HG02763 (cell line): ENCODE measurements at regions not wholly inside any gene's neighbourhood (a gene's known extent, or its start where the extent isn't known, plus 50 kb on each side); places are given as distances from the start of the nearest gene placed in this dataset.

Experiments
- ATAC-seq: cut with Tn5 transposase; IDR thresholded peaks from one replicate; pipeline ENCODE4 v1.9.1; 2021; ENCODE audit warnings: mild to moderate bottlenecking, moderate library complexity; ENCODE audit not compliant: unreplicated experiment

DNA sequence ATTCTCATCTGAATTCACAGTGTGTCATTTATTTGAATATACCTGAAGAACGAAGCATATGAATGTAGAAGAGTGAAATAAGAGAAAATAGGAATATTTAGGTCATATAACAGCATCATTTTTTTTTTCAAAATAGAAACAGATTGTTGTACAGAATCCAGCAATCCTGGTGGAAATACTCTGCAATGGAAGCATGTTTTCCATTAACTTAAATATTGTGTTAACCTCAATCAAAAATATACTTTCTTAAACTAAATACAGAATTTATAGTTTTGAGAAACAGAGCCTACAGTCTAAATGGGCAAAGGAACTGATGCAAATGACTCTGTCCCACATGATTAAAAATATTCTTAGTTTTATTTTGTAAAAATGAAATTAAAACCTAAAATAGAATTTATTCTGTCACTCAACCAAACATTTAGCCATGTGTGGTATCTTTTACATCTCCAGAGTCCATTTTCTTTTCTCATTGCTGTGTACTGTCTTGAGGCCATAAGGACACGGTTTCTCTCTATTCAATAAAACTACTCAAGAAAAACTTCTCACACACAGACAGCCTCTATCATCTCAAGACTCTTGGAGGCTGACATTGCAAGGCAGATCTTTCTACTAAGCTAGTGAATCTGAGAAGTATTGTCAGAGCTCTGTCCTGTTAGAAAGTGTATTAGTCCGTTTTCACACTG is 322.6 kb downstream of the LTN1 start:
- ATAC-seq, result no peak

- ATAC-seq, result no peak
These were observed 323.4 kb downstream of the LTN1 start for GRCh38 chr21:28669321-28669720.

DNA sequence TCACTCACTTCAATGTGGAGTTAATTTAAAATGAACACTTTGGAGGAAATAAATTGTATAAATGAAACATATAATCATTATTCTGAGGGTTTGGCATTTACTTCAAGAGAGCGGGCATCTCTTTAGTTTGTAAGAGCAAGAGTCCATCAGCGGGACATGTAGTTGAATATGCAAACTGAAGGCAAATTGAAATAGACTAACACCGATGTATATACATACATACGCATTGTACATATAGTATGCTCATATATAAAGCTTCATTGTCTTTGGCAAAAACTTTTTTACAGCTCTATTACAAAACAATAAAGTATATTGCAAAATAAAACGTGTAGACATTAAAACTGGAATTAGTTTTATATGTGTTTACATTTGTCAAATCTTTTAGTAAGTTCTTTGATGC is 328.9 kb downstream of the LTN1 start:
- no peak for ATAC-seq

GRCh38 chr21:28663111-28663693 is 329.5 kb downstream of the LTN1 start:
- ATAC-seq, result no peak

DNA sequence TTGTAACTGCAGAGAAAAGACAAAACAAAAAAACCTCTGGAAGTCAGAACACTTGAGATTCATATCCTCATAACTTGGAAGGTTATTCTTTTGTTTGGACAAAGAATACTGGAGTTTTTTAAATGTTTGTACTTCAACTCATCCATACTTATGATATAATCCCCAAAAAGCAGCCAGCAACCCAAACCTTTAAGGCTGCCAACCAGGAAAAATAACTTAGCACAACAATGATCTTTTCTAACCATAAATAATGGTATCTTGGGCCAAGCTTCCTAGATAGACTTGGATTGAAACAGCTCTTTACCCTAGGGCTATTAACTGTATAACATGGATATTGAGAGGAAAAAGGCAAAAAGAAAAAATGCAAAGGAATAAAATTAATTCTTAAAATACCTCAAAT is 335.1 kb downstream of the LTN1 start:
- no peak for ATAC-seq

- ATAC-seq, result no peak
These were observed 337.2 kb downstream of the LTN1 start for GRCh38 chr21:28655471-28655870.

- no peak for ATAC-seq
These were observed 338.3 kb downstream of the LTN1 start for GRCh38 chr21:28654406-28654805.

GRCh38 chr21:28644762-28645161 is 347.9 kb downstream of the LTN1 start:
- no peak for ATAC-seq

DNA sequence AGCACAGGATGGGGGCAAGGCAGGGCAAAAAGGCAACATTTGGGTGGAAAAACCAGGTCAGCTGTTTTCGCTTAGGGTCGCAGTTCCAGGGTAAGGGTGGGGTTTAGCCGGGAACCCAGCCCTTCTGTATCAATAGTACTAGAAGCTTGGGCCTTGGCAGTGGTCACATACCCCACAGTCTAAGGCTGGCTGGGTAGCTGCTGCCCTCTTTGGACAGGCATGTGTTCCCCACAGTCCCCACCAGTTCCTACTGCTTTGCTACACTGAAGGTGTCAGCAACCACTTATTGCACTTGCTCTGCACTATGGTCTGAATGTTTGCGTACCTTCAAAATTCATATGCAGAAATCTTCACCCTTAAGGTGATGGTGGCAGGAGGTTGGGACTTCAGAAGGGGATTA is 349.8 kb downstream of the LTN1 start:
- no peak for ATAC-seq

- ATAC-seq, result no peak
These were observed 350.9 kb downstream of the LTN1 start for GRCh38 chr21:28641731-28642130.

GRCh38 chr21:28640326-28640725 is 352.4 kb downstream of the LTN1 start:
- ATAC-seq, result no peak

- no peak for ATAC-seq
These were observed 352.9 kb downstream of the LTN1 start for GRCh38 chr21:28639737-28640136.

- no peak for ATAC-seq
These were observed 355.7 kb downstream of the LTN1 start for GRCh38 chr21:28636752-28637691.

GRCh38 chr21:28635541-28635940 is 357.1 kb downstream of the LTN1 start:
- no peak for ATAC-seq

GRCh38 chr21:28633839-28634555 is 358.7 kb downstream of the LTN1 start:
- no peak for ATAC-seq

DNA sequence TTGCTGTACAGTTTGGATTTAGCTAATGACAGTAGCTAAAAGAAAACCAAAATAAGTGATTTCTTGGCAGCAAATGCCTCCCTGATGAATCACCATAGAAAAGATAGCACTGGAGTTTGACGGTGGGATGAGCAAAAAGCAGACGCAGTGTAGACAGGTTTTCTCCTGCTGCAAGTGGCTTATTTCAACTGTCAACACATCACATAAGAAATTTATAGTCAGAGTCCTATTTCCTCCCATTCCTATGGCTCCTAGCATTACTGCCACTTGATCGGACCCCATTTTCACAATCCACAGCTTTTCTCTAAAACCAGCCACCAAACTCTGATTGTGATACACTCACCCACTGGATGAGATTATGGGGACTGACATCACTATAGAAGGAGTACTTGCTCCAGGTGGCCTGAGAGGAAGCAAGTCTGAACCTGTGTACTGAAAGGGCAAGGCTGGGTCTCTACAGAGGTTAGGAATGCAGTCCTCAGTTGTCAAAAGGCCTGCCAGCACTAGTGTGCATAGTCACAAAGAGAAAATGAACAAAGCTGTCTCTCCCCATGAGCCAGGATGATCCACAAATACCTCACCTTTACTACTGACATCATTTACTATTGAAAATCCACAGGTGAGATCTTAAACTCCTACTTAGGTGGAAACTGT is 359.8 kb downstream of the LTN1 start:
- no peak for ATAC-seq

GRCh38 chr21:28627691-28628090 is 365.0 kb downstream of the LTN1 start:
- no peak for ATAC-seq

DNA sequence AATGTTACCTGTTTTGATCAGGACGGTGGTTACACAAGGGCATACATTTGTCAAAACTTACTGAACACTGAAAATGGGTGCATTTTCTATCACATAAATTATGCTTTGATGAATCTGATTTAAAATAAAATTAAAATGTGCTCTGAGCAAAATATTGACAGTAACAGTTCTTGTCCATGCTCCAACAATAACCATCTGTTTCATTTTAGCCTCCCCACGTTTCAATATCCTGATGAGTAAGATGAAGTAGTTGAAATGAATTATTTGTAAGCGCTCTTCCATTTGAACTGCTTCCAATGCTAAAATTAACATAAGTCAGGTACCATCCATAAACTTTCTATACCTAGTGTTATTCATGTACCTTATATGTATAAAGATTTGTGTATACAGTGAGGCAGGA is 365.4 kb downstream of the LTN1 start:
- no peak for ATAC-seq

- ATAC-seq, result no peak
These were observed 368.1 kb downstream of the LTN1 start for GRCh38 chr21:28624626-28625025.

GRCh38 chr21:28617300-28617699 is 375.4 kb downstream of the LTN1 start:
- no peak for ATAC-seq

- ATAC-seq, result no peak
These were observed 377.4 kb downstream of the LTN1 start for GRCh38 chr21:28615276-28615675.
